ENCODE measurements at regions not wholly inside any gene's neighbourhood (a gene's known extent, or its start where the extent isn't known, plus 50 kb on each side); places are given as distances from the start of the nearest gene placed in this dataset.

DNA sequence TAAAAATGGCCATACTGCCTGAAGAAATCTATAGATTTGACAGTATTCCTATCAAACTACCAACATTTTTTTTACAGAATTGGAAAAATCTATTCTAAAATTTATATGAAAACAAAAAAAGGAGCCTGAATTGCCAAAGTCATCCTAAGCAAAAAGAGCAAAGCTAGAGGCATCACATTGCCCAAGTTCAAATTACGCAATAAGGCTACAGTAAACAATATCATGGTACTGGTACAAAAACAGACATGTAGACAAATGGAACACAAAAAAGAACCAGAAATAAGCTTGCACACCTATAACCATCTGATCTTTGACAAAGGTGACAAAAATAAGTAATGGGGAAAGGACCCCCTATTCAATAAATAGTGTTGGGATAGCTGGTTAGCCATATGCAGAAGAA, 50.2 kb upstream of the THSD7B start:
- Histone ChIP-seq H2AFZ (no peak overlapping the region), H3F3A (ENCODE audit: insufficient read depth, low read depth) (no peaks in the 10 kb centered on the region), H3K9me3 (ENCODE audit: insufficient read depth, low read depth) (no peaks in the 10 kb centered on the region), H3K27ac (no peak overlapping the region), H4K20me1 (ENCODE audit: insufficient read depth) (no peaks in the 10 kb centered on the region), H3K4me2 (no peak overlapping the region), H3K9me2 (ENCODE audit: insufficient read depth) (no peaks in the 10 kb centered on the region), H3K36me3 (ENCODE audit: low read depth) (no peaks in the 10 kb centered on the region), H3K79me2 (ENCODE audit: low read depth) (no peaks in the 10 kb centered on the region), H3K4me1 (replicated peaks; ENCODE audit: insufficient read depth) (no peaks in the 10 kb centered on the region), H3K27me3 (ENCODE audit: insufficient read depth, low read depth) (no peaks in the 10 kb centered on the region), H3K4me3 (no peak overlapping the region)
- DNase-seq: no peak
- TF ChIP-seq, protein P1, sequence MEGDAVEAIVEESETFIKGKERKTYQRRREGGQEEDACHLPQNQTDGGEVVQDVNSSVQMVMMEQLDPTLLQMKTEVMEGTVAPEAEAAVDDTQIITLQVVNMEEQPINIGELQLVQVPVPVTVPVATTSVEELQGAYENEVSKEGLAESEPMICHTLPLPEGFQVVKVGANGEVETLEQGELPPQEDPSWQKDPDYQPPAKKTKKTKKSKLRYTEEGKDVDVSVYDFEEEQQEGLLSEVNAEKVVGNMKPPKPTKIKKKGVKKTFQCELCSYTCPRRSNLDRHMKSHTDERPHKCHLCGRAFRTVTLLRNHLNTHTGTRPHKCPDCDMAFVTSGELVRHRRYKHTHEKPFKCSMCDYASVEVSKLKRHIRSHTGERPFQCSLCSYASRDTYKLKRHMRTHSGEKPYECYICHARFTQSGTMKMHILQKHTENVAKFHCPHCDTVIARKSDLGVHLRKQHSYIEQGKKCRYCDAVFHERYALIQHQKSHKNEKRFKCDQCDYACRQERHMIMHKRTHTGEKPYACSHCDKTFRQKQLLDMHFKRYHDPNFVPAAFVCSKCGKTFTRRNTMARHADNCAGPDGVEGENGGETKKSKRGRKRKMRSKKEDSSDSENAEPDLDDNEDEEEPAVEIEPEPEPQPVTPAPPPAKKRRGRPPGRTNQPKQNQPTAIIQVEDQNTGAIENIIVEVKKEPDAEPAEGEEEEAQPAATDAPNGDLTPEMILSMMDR (conservative IDR thresholded peaks at IDR 0.05): no peak
- no peak for TF ChIP-seq EZH2 (IDR thresholded peaks at IDR 0.05; ENCODE audit: low read depth)
- ChIA-PET CTCF (no interaction called here), POLR2A (ENCODE audit: unreplicated experiment) (no interaction called here)
- intact Hi-C loops (cut with micrococcal nuclease; ENCODE audit: unreplicated experiment): no loop called here
- no TSS peak for BruUV-seq (replicated peaks)

DNA sequence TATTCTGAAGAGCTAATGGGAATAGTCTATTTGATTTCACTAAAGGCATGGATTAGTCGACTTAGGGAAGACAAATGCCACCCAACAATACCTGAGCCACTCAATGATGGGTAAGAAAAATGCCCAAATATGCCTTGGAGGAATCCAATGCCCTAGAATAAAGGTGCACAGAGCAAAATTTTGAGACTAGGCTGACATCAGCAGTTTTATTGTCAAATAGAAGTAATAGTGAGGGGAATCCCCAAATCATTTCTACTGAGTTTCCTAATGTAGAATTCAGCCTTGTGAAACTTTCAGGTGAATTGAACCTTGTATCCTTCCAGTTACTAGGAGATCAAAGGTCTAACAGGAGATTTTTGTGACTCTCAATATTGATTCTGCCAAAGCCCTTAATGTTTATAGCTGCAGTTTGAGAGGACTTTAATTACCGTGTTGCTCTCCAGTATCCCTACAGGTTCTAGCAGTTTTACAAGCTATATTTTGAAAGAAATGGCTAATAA, 50.8 kb upstream of the THSD7B start:
- BruUV-seq (replicated peaks): no TSS peak
- ChIA-PET POLR2A (ENCODE audit: unreplicated experiment) (no interaction called here), CTCF (no interaction called here)
- Histone ChIP-seq H3K9me3 (ENCODE audit: insufficient read depth, low read depth) (no peaks in the 10 kb centered on the region), H2AFZ (no peak overlapping the region), H3K4me2 (no peak overlapping the region), H3K4me3 (no peak overlapping the region), H3K9me2 (ENCODE audit: insufficient read depth) (no peaks in the 10 kb centered on the region), H3K4me1 (replicated peaks; ENCODE audit: insufficient read depth) (no peaks in the 10 kb centered on the region), H4K20me1 (ENCODE audit: insufficient read depth) (no peaks in the 10 kb centered on the region), H3K27me3 (ENCODE audit: insufficient read depth, low read depth) (no peaks in the 10 kb centered on the region), H3K36me3 (ENCODE audit: low read depth) (no peaks in the 10 kb centered on the region), H3K27ac (no peak overlapping the region), H3K79me2 (ENCODE audit: low read depth) (no peaks in the 10 kb centered on the region), H3F3A (ENCODE audit: insufficient read depth, low read depth) (no peaks in the 10 kb centered on the region)
- TF ChIP-seq, protein P1 (conservative IDR thresholded peaks at IDR 0.05): no peak
- intact Hi-C loops (cut with micrococcal nuclease; ENCODE audit: unreplicated experiment): no loop called here
- no peak for DNase-seq

DNA sequence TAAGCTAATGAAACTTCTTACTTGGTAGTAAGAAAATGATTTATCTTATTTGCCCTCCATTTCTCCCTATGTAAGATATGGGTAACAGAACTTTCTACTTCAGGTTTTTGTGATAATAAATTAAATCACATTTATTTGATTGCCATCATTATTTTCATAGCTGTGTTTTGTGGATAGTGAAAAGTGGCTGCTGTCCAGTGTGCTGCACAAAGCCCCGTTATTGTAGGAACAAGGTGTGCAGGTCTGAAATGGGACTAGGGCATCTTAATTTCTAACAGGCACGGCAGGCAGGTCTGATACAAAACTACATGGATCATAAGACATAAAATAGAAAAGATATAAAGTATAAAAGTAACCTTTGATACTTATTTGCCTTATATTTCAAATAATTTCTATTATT, 51.6 kb upstream of the THSD7B start:
- H3K9me2 ChIP-seq (ENCODE audit: insufficient read depth): no peaks in the 10 kb centered on the region
- intact Hi-C loops (cut with micrococcal nuclease; ENCODE audit: unreplicated experiment): no loop called here
- no peaks in the 10 kb centered on the region for H3K4me1 ChIP-seq (replicated peaks; ENCODE audit: insufficient read depth)
- H3K4me3 ChIP-seq: no peak overlapping the region
- BruUV-seq (replicated peaks): no TSS peak
- no peaks in the 10 kb centered on the region for H3K36me3 ChIP-seq (ENCODE audit: low read depth)
- no peaks in the 10 kb centered on the region for H3K9me3 ChIP-seq (ENCODE audit: insufficient read depth, low read depth)
- H3F3A ChIP-seq (ENCODE audit: insufficient read depth, low read depth): no peaks in the 10 kb centered on the region
- ChIA-PET POLR2A (ENCODE audit: unreplicated experiment) (no interaction called here), CTCF (no interaction called here)
- no peak for DNase-seq
- no peak overlapping the region for H3K27ac ChIP-seq
- TF ChIP-seq, protein P1 (conservative IDR thresholded peaks at IDR 0.05): no peak
- no peak for TF ChIP-seq EZH2 (IDR thresholded peaks at IDR 0.05; ENCODE audit: low read depth)
- no peaks in the 10 kb centered on the region for H3K79me2 ChIP-seq (ENCODE audit: low read depth)
- H3K4me2 ChIP-seq: no peak overlapping the region
- H4K20me1 ChIP-seq (ENCODE audit: insufficient read depth): no peaks in the 10 kb centered on the region
- H3K27me3 ChIP-seq (ENCODE audit: insufficient read depth, low read depth): no peaks in the 10 kb centered on the region
- no peak overlapping the region for H2AFZ ChIP-seq
